ENCODE measurements at regions not wholly inside any gene's neighbourhood (a gene's known extent, or its start where the extent isn't known, plus 50 kb on each side); places are given as distances from the start of the nearest gene placed in this dataset.

GRCh38 chr13:80802946-80803345, 462.0 kb upstream of the SPRY2 start:
- Histone ChIP-seq H3K4me1 (ENCODE audit: control insufficient read depth in 2 of 3, insufficient read depth in 2 of 3, low read depth in 1 of 3, low read length in 3 of 3) (no peaks in the 10 kb centered on the region), H3K9me3 (ENCODE audit: control insufficient read depth in 2 of 3, insufficient read depth in 1 of 3, low read length in 3 of 3) (no peaks in the 10 kb centered on the region), H3K36me3 (ENCODE audit: control insufficient read depth in 2 of 3, insufficient read depth in 3 of 3, low read length in 3 of 3) (no peaks in the 10 kb centered on the region), H3K9ac (ENCODE audit: low read length in 3 of 3) (no peak overlapping the region), H3K27ac (ENCODE audit: low read depth in 2 of 2, low read length in 2 of 2) (no peak overlapping the region), H3K4me3 (ENCODE audit: low read length in 3 of 3) (no peak overlapping the region), H3K27me3 (ENCODE audit: control insufficient read depth, insufficient read depth, low read length) (no peaks in the 10 kb centered on the region)
- DNase-seq (no peak), FAIRE-seq (no peak)
- intact Hi-C loops (cut with DNase I), result no loop called here
- no peak for TF ChIP-seq CTCF (IDR thresholded peaks at IDR 0.05; ENCODE audit: borderline replicate concordance, extremely low read depth, insufficient read depth)

- FAIRE-seq (no peak), DNase-seq (no peak)
- H3K9ac ChIP-seq (ENCODE audit: low read length in 3 of 3), result no peak overlapping the region
- no peaks in the 10 kb centered on the region for H3K4me1 ChIP-seq (ENCODE audit: control insufficient read depth in 2 of 3, insufficient read depth in 2 of 3, low read depth in 1 of 3, low read length in 3 of 3)
- H3K4me3 ChIP-seq (ENCODE audit: low read length in 3 of 3), result no peak overlapping the region
- intact Hi-C loops (cut with DNase I), result no loop called here
- H3K36me3 ChIP-seq (ENCODE audit: control insufficient read depth in 2 of 3, insufficient read depth in 3 of 3, low read length in 3 of 3), result no peaks in the 10 kb centered on the region
- no peaks in the 10 kb centered on the region for H3K9me3 ChIP-seq (ENCODE audit: control insufficient read depth in 2 of 3, insufficient read depth in 1 of 3, low read length in 3 of 3)
- no peak overlapping the region for H3K27ac ChIP-seq (ENCODE audit: low read depth in 2 of 2, low read length in 2 of 2)
- no peaks in the 10 kb centered on the region for H3K27me3 ChIP-seq (ENCODE audit: control insufficient read depth, insufficient read depth, low read length)
- TF ChIP-seq CTCF (IDR thresholded peaks at IDR 0.05; ENCODE audit: borderline replicate concordance, extremely low read depth, insufficient read depth), result no peak
These were observed 457.7 kb upstream of the SPRY2 start for GRCh38 chr13:80798576-80799133.

GRCh38 chr13:80787604-80788003, 446.7 kb upstream of the SPRY2 start:
- Histone ChIP-seq H3K4me1 (ENCODE audit: control insufficient read depth in 2 of 3, insufficient read depth in 2 of 3, low read depth in 1 of 3, low read length in 3 of 3) (peaks cover 0 to 8% (median 0%) of the 10 kb centered on the region in 3 donors), H3K27me3 (ENCODE audit: control insufficient read depth, insufficient read depth, low read length) (no peaks in the 10 kb centered on the region), H3K9me3 (ENCODE audit: control insufficient read depth in 2 of 3, insufficient read depth in 1 of 3, low read length in 3 of 3) (no peaks in the 10 kb centered on the region), H3K27ac (ENCODE audit: low read depth in 2 of 2, low read length in 2 of 2) (no peak overlapping the region), H3K36me3 (ENCODE audit: control insufficient read depth in 2 of 3, insufficient read depth in 3 of 3, low read length in 3 of 3) (no peaks in the 10 kb centered on the region), H3K9ac (ENCODE audit: low read length in 3 of 3) (no peak overlapping the region), H3K4me3 (ENCODE audit: low read length in 3 of 3) (no peak overlapping the region)
- TF ChIP-seq CTCF (IDR thresholded peaks at IDR 0.05; ENCODE audit: borderline replicate concordance, extremely low read depth, insufficient read depth), result no peak
- intact Hi-C loops (cut with DNase I), result no loop called here
- DNase-seq (no peak), FAIRE-seq (no peak)
